GM23338 (cell line): ENCODE measurements at regions not wholly inside any gene's neighbourhood (a gene's known extent, or its start where the extent isn't known, plus 50 kb on each side); places are given as distances from the start of the nearest gene placed in this dataset.

Source experiments
- ATAC-seq: fragments of 200-7000 bp; cut with Tn5 transposase; 3 replicates; pipeline ENCODE4 v1.9.1; 2020
- DNase-seq: peaks from one replicate; pipeline ENCODE4 v3.0.0-alpha.2; 2015; ENCODE audit warnings: low spot score
- H2AFZ ChIP-seq: fragments of 200-600 bp; sonication (generic); 2 replicates; pipeline ENCODE4 v1.8.0; 2016; ENCODE audit warnings: antibody characterized with exemption, mild to moderate bottlenecking, moderate library complexity
- H3F3A ChIP-seq: fragments of 200-600 bp; sonication (generic); replicated peaks from 2 replicates; pipeline ENCODE4 v1.8.0; 2017; ENCODE audit warnings: antibody characterized with exemption, mixed run types, low read depth
- H3K27ac ChIP-seq: fragments of 200-600 bp; sonication (generic); 2 replicates; pipeline ENCODE4 v1.6.1; 2016; ENCODE audit warnings: low read depth
- H3K27me3 ChIP-seq: fragments of 200-600 bp; sonication (generic); 2 replicates; pipeline ENCODE4 v1.8.0; 2016; ENCODE audit warnings: mild to moderate bottlenecking, mixed run types, moderate library complexity; ENCODE audit not compliant: insufficient read depth
- H3K36me3 ChIP-seq: fragments of 200-600 bp; sonication (generic); 2 replicates; pipeline ENCODE4 v1.8.0; 2016; ENCODE audit warnings: mild to moderate bottlenecking; ENCODE audit not compliant: insufficient read depth
- H3K4me1 ChIP-seq: fragments of 200-600 bp; sonication (generic); 2 replicates; pipeline ENCODE4 v1.8.0; 2016; ENCODE audit warnings: mild to moderate bottlenecking, moderate library complexity; ENCODE audit not compliant: insufficient read depth
- H3K4me2 ChIP-seq: fragments of 200-600 bp; sonication (generic); 2 replicates; pipeline ENCODE4 v1.7.1; 2017; ENCODE audit warnings: mixed run types
- H3K4me3 ChIP-seq: fragments of 200-600 bp; sonication (generic); 2 replicates; pipeline ENCODE4 v1.6.1; 2016; ENCODE audit warnings: mixed run types
- H3K79me2 ChIP-seq: fragments of 200-600 bp; sonication (generic); replicated peaks from 2 replicates; pipeline ENCODE4 v1.8.0; 2017; ENCODE audit warnings: mild to moderate bottlenecking; ENCODE audit not compliant: insufficient read depth
- H3K9me2 ChIP-seq: fragments of 200-600 bp; sonication (generic); 2 replicates; pipeline ENCODE4 v1.8.0; 2017; ENCODE audit not compliant: insufficient read depth
- H4K20me1 ChIP-seq: fragments of 200-600 bp; sonication (generic); replicated peaks from 2 replicates; pipeline ENCODE4 v1.8.0; 2017; ENCODE audit warnings: mild to moderate bottlenecking; ENCODE audit not compliant: insufficient read depth
- H3K27ac Mint-ChIP-seq: 2 replicates; pipeline ENCODE4 v1.8.0; 2020; ENCODE audit warnings: inconsistent platforms, mild to moderate bottlenecking, moderate library complexity, mixed read lengths
- H3K27me3 Mint-ChIP-seq: 3 replicates; pipeline ENCODE4 v1.8.0; 2022; ENCODE audit warnings: low read depth, mild to moderate bottlenecking, moderate library complexity, mixed read lengths, inconsistent platforms; ENCODE audit not compliant: insufficient read depth, poor library complexity
- H3K36me3 Mint-ChIP-seq: 3 replicates; pipeline ENCODE4 v1.8.0; 2021; ENCODE audit warnings: low read depth, mild to moderate bottlenecking, inconsistent platforms, moderate library complexity, mixed read lengths
- H3K4me1 Mint-ChIP-seq: 3 replicates; pipeline ENCODE4 v1.8.0; 2020; ENCODE audit warnings: mild to moderate bottlenecking, inconsistent platforms, mixed read lengths
- H3K4me3 Mint-ChIP-seq: 3 replicates; pipeline ENCODE4 v1.8.0; 2021; ENCODE audit warnings: moderate library complexity, mild to moderate bottlenecking, inconsistent platforms, mixed read lengths
- H3K9me3 Mint-ChIP-seq: 3 replicates; pipeline ENCODE4 v1.8.0; 2020; ENCODE audit warnings: moderate library complexity, mild to moderate bottlenecking, inconsistent platforms, mixed read lengths
- CTCF ChIP-seq, 2 experiments: fragments of 200-600 bp in 1 of 2; sonication (generic) in 1 of 2; conservative IDR thresholded peaks; 2 replicates each; pipeline versions ENCODE4 v1.5.1 to v1.6.1; 2016 to 2017; ENCODE audit warnings: antibody characterized with exemption in 2 of 2, low read depth in 2 of 2, mild to moderate bottlenecking in 2 of 2, moderate library complexity in 1 of 2
- EZH2 ChIP-seq: fragments of 200-600 bp; sonication (generic); IDR thresholded peaks from one replicate; pipeline ENCODE4 v1.8.0; 2017; ENCODE audit warnings: antibody characterized with exemption, mild to moderate bottlenecking, low read depth; ENCODE audit not compliant: unreplicated experiment
- EZH2phosphoT487 ChIP-seq: fragments of 200-600 bp; sonication (generic); IDR thresholded peaks from one replicate; pipeline ENCODE4 v1.8.1; 2018; ENCODE audit warnings: antibody characterized with exemption; ENCODE audit not compliant: unreplicated experiment
- JUNB ChIP-seq: IDR thresholded peaks from one replicate; pipeline ENCODE4 v1.6.1; 2016; ENCODE audit warnings: antibody characterized with exemption; ENCODE audit not compliant: unreplicated experiment
- POLR2AphosphoS5 ChIP-seq: IDR thresholded peaks from 2 replicates; pipeline ENCODE4 v1.6.1; 2016; ENCODE audit warnings: antibody characterized with exemption, low read depth
- REST ChIP-seq: IDR thresholded peaks from one replicate; pipeline ENCODE4 v1.6.1; 2018; ENCODE audit warnings: antibody characterized with exemption; ENCODE audit not compliant: unreplicated experiment
- ZNF114 ChIP-seq: fragments of 250-450 bp; sonication (Bioruptor Pico); IDR thresholded peaks from 2 replicates; pipeline ENCODE4 v1.5.0; 2020; ENCODE audit warnings: mild to moderate bottlenecking, moderate library complexity
- ZNF331 ChIP-seq: fragments of 250-450 bp; sonication (Bioruptor Pico); IDR thresholded peaks from 2 replicates; pipeline ENCODE4 v1.5.0; 2020; ENCODE audit warnings: low read depth, mild to moderate bottlenecking, moderate library complexity
- ZNF462 ChIP-seq: fragments of 250-450 bp; sonication (Bioruptor Pico); IDR thresholded peaks from 2 replicates; pipeline ENCODE4 v1.5.0; 2020; ENCODE audit warnings: mild to moderate bottlenecking, moderate library complexity
- TF ChIP-seq, protein P1 (sequence below): IDR thresholded peaks from 2 replicates; pipeline ENCODE4 v1.6.1; 2016; ENCODE audit warnings: antibody characterized with exemption

DNA sequence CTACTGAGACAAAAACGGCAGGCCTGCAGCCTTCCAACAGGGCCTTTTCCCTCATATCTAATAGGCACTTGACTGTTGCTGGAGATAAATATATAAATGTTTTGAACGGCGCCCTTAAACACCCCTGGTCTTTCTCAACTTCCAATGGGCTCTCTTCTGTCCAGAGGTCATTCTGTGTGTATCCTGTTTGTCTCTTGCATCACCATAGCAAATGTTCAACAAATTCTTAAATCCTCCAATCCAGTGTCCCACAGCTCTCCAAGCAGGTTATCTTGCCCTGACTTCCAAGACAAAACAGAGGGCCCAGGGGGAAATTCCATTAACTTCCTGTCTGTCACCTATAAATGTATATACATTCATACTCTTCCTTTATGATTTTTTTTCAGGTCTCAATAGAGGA, 62.0 kb downstream of the OR2J2 start (continued):
- no peak for TF ChIP-seq ZNF462 (CRISPR knock-in tag)
- TF ChIP-seq JUNB, result no peak
- TF ChIP-seq ZNF114 (CRISPR knock-in tag), result no peak
- TF ChIP-seq ZNF331 (CRISPR knock-in tag), result no peak

DNA sequence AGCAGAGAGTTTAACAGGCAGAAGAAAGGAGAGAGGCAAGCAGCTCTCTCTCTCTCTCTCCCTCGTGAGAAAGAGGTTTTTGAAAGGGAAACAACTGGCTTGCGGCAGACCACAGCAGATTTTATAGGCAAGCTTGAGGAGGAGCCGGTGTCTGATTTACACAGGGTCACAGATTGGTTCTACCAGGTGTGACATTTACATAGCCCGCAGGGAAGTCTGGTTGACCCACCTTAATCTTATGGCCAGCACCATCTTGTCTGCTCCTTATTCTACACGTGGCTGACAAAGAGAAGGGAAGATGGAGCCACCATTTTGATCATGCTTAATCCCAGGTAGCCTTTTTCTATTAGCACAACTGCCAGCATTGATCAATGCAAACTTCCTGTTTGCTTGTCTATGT, 65.4 kb downstream of the OR2J2 start:
- no peaks in the 10 kb centered on the region; the same call in 2 of the 3 replicates for H3K36me3 Mint-ChIP-seq
- Histone ChIP-seq H3K4me3 (no peak overlapping the region), H3K9me2 (0 out of 2 replicates have a peak, but pooled peaks cover 2% of the 10 kb centered on the region), H2AFZ (peak overlapping the region; percentile 63), H3K27me3 (no peaks in the 10 kb centered on the region), H4K20me1 (no peaks in the 10 kb centered on the region), H3K4me2 (peak overlapping the region; percentile 48; the same call in 1 of the 2 replicates), H3K79me2 (no peaks in the 10 kb centered on the region), H3K27ac (no peak overlapping the region), H3K4me1 (peaks cover 21% of the 10 kb centered on the region), H3K36me3 (no peaks in the 10 kb centered on the region), H3F3A (no peaks in the 10 kb centered on the region)
- ATAC-seq (peak; percentile 64), DNase-seq (peak; percentile 29)
- H3K9me3 Mint-ChIP-seq, result peaks cover 2% of the 10 kb centered on the region; the same call in 1 of the 3 replicates
- no peak overlapping the region; the same call in 1 of the 2 replicates for H3K27ac Mint-ChIP-seq
- peaks cover 23% of the 10 kb centered on the region; the same call in 2 of the 3 replicates for H3K4me1 Mint-ChIP-seq
- TF ChIP-seq JUNB, result no peak
- TF ChIP-seq ZNF114 (CRISPR knock-in tag), result no peak
- TF ChIP-seq REST, result no peak
- no peak for TF ChIP-seq CTCF (conservative IDR thresholded peaks at IDR 0.05; ENCODE audit: low read depth in 2 of 2)
- no peak for TF ChIP-seq EZH2phosphoT487
- no peak for TF ChIP-seq EZH2
- TF ChIP-seq POLR2AphosphoS5, result no peak
- TF ChIP-seq, protein P1, sequence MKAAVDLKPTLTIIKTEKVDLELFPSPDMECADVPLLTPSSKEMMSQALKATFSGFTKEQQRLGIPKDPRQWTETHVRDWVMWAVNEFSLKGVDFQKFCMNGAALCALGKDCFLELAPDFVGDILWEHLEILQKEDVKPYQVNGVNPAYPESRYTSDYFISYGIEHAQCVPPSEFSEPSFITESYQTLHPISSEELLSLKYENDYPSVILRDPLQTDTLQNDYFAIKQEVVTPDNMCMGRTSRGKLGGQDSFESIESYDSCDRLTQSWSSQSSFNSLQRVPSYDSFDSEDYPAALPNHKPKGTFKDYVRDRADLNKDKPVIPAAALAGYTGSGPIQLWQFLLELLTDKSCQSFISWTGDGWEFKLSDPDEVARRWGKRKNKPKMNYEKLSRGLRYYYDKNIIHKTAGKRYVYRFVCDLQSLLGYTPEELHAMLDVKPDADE, result no peak
- peaks cover 2% of the 10 kb centered on the region for H3K27me3 Mint-ChIP-seq
- no peak overlapping the region for H3K4me3 Mint-ChIP-seq
